G401 (cell line): ENCODE measurements at regions not wholly inside any gene's neighbourhood (a gene's known extent, or its start where the extent isn't known, plus 50 kb on each side); places are given as distances from the start of the nearest gene placed in this dataset.
"Not testable (repeated sequence)": the region's sequence is repeated elsewhere in the genome, so short reads cannot be mapped to it uniquely, and the experiment has no call there.

Source experiments
- DNase-seq: peaks from one replicate; pipeline ENCODE4 v3.0.0-alpha.2; 2015; ENCODE audit warnings: low spot score
- in situ Hi-C: cut with HindIII; loops from 2 replicates; pipeline ENCODE4 v1.10.0; 2016; ENCODE audit warnings: low sequenced_read_pairs, mixed read lengths

GRCh38 chr13:64684108-64684507 is 2546.0 kb downstream of the PCDH9 start:
- in situ Hi-C loops = no loop called here
- no peak for DNase-seq

- in situ Hi-C loops = no loop called here
- DNase-seq = no peak
Observed at GRCh38 chr13:64680739-64681138, 2549.4 kb downstream of the PCDH9 start.

- in situ Hi-C loops = no loop called here
- no peak for DNase-seq
Observed at GRCh38 chr13:64675255-64675892, 2554.8 kb downstream of the PCDH9 start.

- no peak for DNase-seq
- in situ Hi-C loops = no loop called here
Observed at GRCh38 chr13:64674126-64674525, 2556.0 kb downstream of the PCDH9 start.

GRCh38 chr13:64672751-64673150 is 2557.4 kb downstream of the PCDH9 start:
- in situ Hi-C loops = no loop called here
- DNase-seq = no peak

- in situ Hi-C loops = no loop called here
- DNase-seq = no peak
Observed at GRCh38 chr13:64662887-64663593, 2567.1 kb downstream of the PCDH9 start.

- in situ Hi-C loops = no loop called here
- DNase-seq = no peak
Observed at GRCh38 chr13:64648293-64648692, 2581.8 kb downstream of the PCDH9 start.

GRCh38 chr13:64643066-64643465 is 2587.1 kb downstream of the PCDH9 start:
- in situ Hi-C loops = no loop called here
- DNase-seq = no peak

- in situ Hi-C loops = no loop called here
- no peak for DNase-seq
Observed at GRCh38 chr13:64640002-64640401, 2590.1 kb downstream of the PCDH9 start.

- DNase-seq = no peak
Observed at GRCh38 chr13:64639206-64639605, 2590.9 kb downstream of the PCDH9 start.

GRCh38 chr13:64633948-64634347 is 2596.2 kb downstream of the PCDH9 start:
- no peak for DNase-seq
- in situ Hi-C loops = no loop called here

More at GRCh38 chr13:64639206-64639605, 2590.9 kb downstream of the PCDH9 start:
- in situ Hi-C loops = no loop called here

GRCh38 chr13:64627654-64628053 is 2602.5 kb downstream of the PCDH9 start:
- in situ Hi-C loops = no loop called here
- DNase-seq = no peak

- in situ Hi-C loops = no loop called here
- no peak for DNase-seq
Observed at GRCh38 chr13:64626105-64626504, 2604.0 kb downstream of the PCDH9 start.

GRCh38 chr13:64617231-64617630 is 2612.9 kb downstream of the PCDH9 start:
- no peak for DNase-seq
- in situ Hi-C loops = no loop called here

- in situ Hi-C loops = no loop called here
- no peak for DNase-seq
Observed at GRCh38 chr13:64591971-64592370, 2638.2 kb downstream of the PCDH9 start.

- no peak for DNase-seq
- in situ Hi-C loops = no loop called here
Observed at GRCh38 chr13:64579331-64579730, 2650.8 kb downstream of the PCDH9 start.

- DNase-seq = no peak
- in situ Hi-C loops = no loop called here
Observed at GRCh38 chr13:64568748-64569147, 2661.4 kb downstream of the PCDH9 start.

- in situ Hi-C loops, DNase-seq: not testable (repeated sequence)
Observed at GRCh38 chr13:64558031-64558430, 2672.1 kb downstream of the PCDH9 start.

GRCh38 chr13:64556376-64556775 is 2673.8 kb downstream of the PCDH9 start:
- in situ Hi-C loops = no loop called here

GRCh38 chr13:64553411-64554129 is 2676.6 kb downstream of the PCDH9 start:
- in situ Hi-C loops = no loop called here
- no peak for DNase-seq

More at GRCh38 chr13:64556376-64556775, 2673.8 kb downstream of the PCDH9 start:
- no peak for DNase-seq
